OCI-LY3 (cell line): ENCODE measurements at regions not wholly inside any gene's neighbourhood (a gene's known extent, or its start where the extent isn't known, plus 50 kb on each side); places are given as distances from the start of the nearest gene placed in this dataset.

Experiments used
- EZH2phosphoT487 ChIP-seq: fragments of 200-600 bp; shearing (Covaris generic); IDR thresholded peaks from 2 replicates; pipeline ENCODE4 v1.6.1; 2018; ENCODE audit warnings: antibody characterized with exemption, mixed run types, low read depth
- TF ChIP-seq, protein P1 (sequence below): fragments of 200-600, 300-600 bp; sonication (generic); IDR thresholded peaks from 2 replicates; pipeline ENCODE4 v1.5.1; 2014; ENCODE audit warnings: antibody characterized with exemption, low read length, low read depth

GRCh38 chr3:39712413-39713048, 96.9 kb upstream of the MYRIP start:
- TF ChIP-seq, protein P1, sequence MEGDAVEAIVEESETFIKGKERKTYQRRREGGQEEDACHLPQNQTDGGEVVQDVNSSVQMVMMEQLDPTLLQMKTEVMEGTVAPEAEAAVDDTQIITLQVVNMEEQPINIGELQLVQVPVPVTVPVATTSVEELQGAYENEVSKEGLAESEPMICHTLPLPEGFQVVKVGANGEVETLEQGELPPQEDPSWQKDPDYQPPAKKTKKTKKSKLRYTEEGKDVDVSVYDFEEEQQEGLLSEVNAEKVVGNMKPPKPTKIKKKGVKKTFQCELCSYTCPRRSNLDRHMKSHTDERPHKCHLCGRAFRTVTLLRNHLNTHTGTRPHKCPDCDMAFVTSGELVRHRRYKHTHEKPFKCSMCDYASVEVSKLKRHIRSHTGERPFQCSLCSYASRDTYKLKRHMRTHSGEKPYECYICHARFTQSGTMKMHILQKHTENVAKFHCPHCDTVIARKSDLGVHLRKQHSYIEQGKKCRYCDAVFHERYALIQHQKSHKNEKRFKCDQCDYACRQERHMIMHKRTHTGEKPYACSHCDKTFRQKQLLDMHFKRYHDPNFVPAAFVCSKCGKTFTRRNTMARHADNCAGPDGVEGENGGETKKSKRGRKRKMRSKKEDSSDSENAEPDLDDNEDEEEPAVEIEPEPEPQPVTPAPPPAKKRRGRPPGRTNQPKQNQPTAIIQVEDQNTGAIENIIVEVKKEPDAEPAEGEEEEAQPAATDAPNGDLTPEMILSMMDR = no peak
- TF ChIP-seq EZH2phosphoT487 = no peak
